Endothelial cell of umbilical vein (primary cell): ENCODE measurements at regions not wholly inside any gene's neighbourhood (a gene's known extent, or its start where the extent isn't known, plus 50 kb on each side); places are given as distances from the start of the nearest gene placed in this dataset.

ENCODE experiments used
- BruUV-seq: library from RNA; stranded (reverse); fragments of 400-500 nt; replicated peaks from 2 replicates; lab custom pipeline; 2021; lab: Mats Ljungman, UMichigan
- CTCF ChIA-PET: fragments of 300-600, 350-600 bp; sonication (Branson Sonifier 250); formaldehyde crosslinking; loops from one replicate; lab custom pipeline; 2021; ENCODE audit warnings: antibody characterized with exemption, inconsistent platforms; lab: Charles Lee
- POLR2A ChIA-PET: fragments of 300-600, 350-600 bp; sonication (Branson Sonifier 250); formaldehyde crosslinking; loops from one replicate; lab custom pipeline; 2021; ENCODE audit warnings: antibody characterized with exemption, inconsistent platforms; lab: Charles Lee
- DNase-seq: peaks from one replicate; pipeline ENCODE4 v3.0.0-alpha.2; 2011; ENCODE audit warnings: low read depth, low spot score
- FAIRE-seq: peaks from 2 replicates; lab custom pipeline; 2011; peaks lifted over from hg19 to GRCh38; lab: Jason Lieb, UNC
- H2AFZ ChIP-seq: 2 replicates; pipeline ENCODE4 v1.6.0; 2012; ENCODE audit warnings: low read depth, low read length, control low read depth, inconsistent platforms
- H3K27ac ChIP-seq: 2 replicates; pipeline ENCODE4 v1.5.1; 2011; ENCODE audit warnings: low read depth, mild to moderate bottlenecking, control low read depth, low read length, moderate library complexity; ENCODE audit not compliant: insufficient read depth
- H3K27me3 ChIP-seq, 2 experiments: 2 replicates each; pipeline versions ENCODE4 v1.6.0 to v1.6.1; 2011; ENCODE audit warnings: low read length in 2 of 2, mixed read lengths in 1 of 2; ENCODE audit not compliant: control insufficient read depth in 2 of 2, insufficient read depth in 2 of 2
- H3K36me3 ChIP-seq, 2 experiments: 2 replicates in 1 of 2; 3 replicates in 1 of 2; pipeline ENCODE4 v1.5.1; 2011; ENCODE audit warnings: low read length in 2 of 2, mild to moderate bottlenecking in 1 of 2, moderate library complexity in 1 of 2; ENCODE audit not compliant: control insufficient read depth in 2 of 2, insufficient read depth in 2 of 2; ENCODE audit errors: extremely low read depth in 1 of 2
- H3K4me1 ChIP-seq: 3 replicates; pipeline ENCODE4 v1.5.1; 2011; ENCODE audit warnings: mild to moderate bottlenecking, low read length; ENCODE audit not compliant: control insufficient read depth, insufficient read depth; ENCODE audit errors: extremely low read depth
- H3K4me2 ChIP-seq: 2 replicates; pipeline ENCODE4 v1.6.1; 2011; ENCODE audit warnings: low read length, control low read depth, mixed read lengths; ENCODE audit not compliant: insufficient read depth
- H3K4me3 ChIP-seq, 3 experiments: fragments of 200-600 bp in 1 of 3; sonication (generic), shearing (Covaris generic) in 1 of 3; replicated peaks in 1 of 3; 2 replicates each; pipeline ENCODE4 v1.5.1; 2011 to 2016; ENCODE audit warnings: control low read depth in 3 of 3, low read length in 3 of 3, mild to moderate bottlenecking in 2 of 3, inconsistent platforms in 1 of 3, low read depth in 1 of 3, moderate library complexity in 1 of 3; ENCODE audit not compliant: insufficient read depth in 1 of 3
- H3K79me2 ChIP-seq: 2 replicates; pipeline ENCODE4 v1.6.0; 2012; ENCODE audit warnings: low read length, inconsistent platforms; ENCODE audit not compliant: control insufficient read depth, insufficient read depth
- H3K9ac ChIP-seq: replicated peaks from 2 replicates; pipeline ENCODE3; 2011; ENCODE audit warnings: low read length, control low read depth; ENCODE audit not compliant: insufficient read depth; ENCODE audit errors: extremely low read depth
- H3K9me1 ChIP-seq: replicated peaks from 3 replicates; pipeline ENCODE4 v1.6.0; 2011; ENCODE audit warnings: mild to moderate bottlenecking, low read length; ENCODE audit not compliant: control insufficient read depth, insufficient read depth; ENCODE audit errors: extremely low read depth
- H3K9me3 ChIP-seq: replicated peaks from 2 replicates; pipeline ENCODE4 v1.5.1; 2012; ENCODE audit warnings: low read length, inconsistent platforms; ENCODE audit not compliant: control insufficient read depth, insufficient read depth
- H4K20me1 ChIP-seq: replicated peaks from 2 replicates; pipeline ENCODE3; 2011; ENCODE audit warnings: mild to moderate bottlenecking, low read length; ENCODE audit not compliant: control insufficient read depth, insufficient read depth; ENCODE audit errors: extremely low read depth
- CTCF ChIP-seq, 2 donors: IDR thresholded peaks; 1 replicate in 1 of 2; 2 replicates in 1 of 2; pipeline ENCODE4 v1.5.1; 2011; ENCODE audit warnings: low read length in 2 of 2, mild to moderate bottlenecking in 2 of 2, moderate library complexity in 2 of 2, control low read depth in 1 of 2, inconsistent platforms in 1 of 2, low read depth in 1 of 2; ENCODE audit not compliant: insufficient read depth in 1 of 2; ENCODE audit errors: extremely low read depth in 1 of 2
- EZH2 ChIP-seq: IDR thresholded peaks from 2 replicates; pipeline ENCODE4 v1.6.1; 2012; ENCODE audit warnings: borderline replicate concordance, low read depth, mild to moderate bottlenecking, moderate library complexity, low read length, inconsistent platforms; ENCODE audit not compliant: severe bottlenecking
- GATA2 ChIP-seq: IDR thresholded peaks from 2 replicates; pipeline ENCODE4 v1.7.0; 2011; ENCODE audit warnings: low read depth, mild to moderate bottlenecking, moderate library complexity, mixed read lengths, low read length; ENCODE audit not compliant: insufficient read length, insufficient read depth
- JUN ChIP-seq: IDR thresholded peaks from 2 replicates; pipeline ENCODE4 v1.6.1; 2011; ENCODE audit warnings: borderline replicate concordance, low read depth; ENCODE audit not compliant: insufficient read length, insufficient read depth
- MAX ChIP-seq: IDR thresholded peaks from 2 replicates; pipeline ENCODE4 v1.6.1; 2011; ENCODE audit not compliant: insufficient read depth, insufficient read length
- MYC ChIP-seq: IDR thresholded peaks from one replicate; pipeline ENCODE4 v1.6.1; 2011; ENCODE audit warnings: mild to moderate bottlenecking, low read depth, low read length
- POLR2A ChIP-seq: IDR thresholded peaks from 2 replicates; pipeline ENCODE4 v1.6.1; 2012; ENCODE audit warnings: low read depth, mild to moderate bottlenecking, control low read depth, low read length
- dilution Hi-C: fragments of 300-500 bp; cut with MboI; formaldehyde crosslinking; loops from one replicate; pipeline ENCODE4 v1.15.0; 2019; ENCODE audit warnings: low sequenced_read_pairs; ENCODE audit not compliant: extremely low pct_ligation_motif_present
- intact Hi-C: fragments of 100-400 bp; cut with micrococcal nuclease; formaldehyde crosslinking; loops from one replicate; pipeline ENCODE4 v1.10.0; 2022

- BruUV-seq = no TSS peak
- Histone ChIP-seq H3K9me3 (no peaks in the 10 kb centered on the region), H3K27ac (no peak overlapping the region), H3K4me2 (no peak overlapping the region), H3K4me1 (no peaks in the 10 kb centered on the region), H3K36me3 (no peaks in the 10 kb centered on the region), H3K4me3 (no peak overlapping the region), H2AFZ (no peak overlapping the region), H3K27me3 (no peaks in the 10 kb centered on the region), H3K9me1 (no peaks in the 10 kb centered on the region), H3K79me2 (no peaks in the 10 kb centered on the region), H4K20me1 (no peaks in the 10 kb centered on the region), H3K9ac (no peak overlapping the region)
- ChIA-PET POLR2A (no interaction called here), CTCF (no interaction called here)
- FAIRE-seq (no peak), DNase-seq (no peak)
- no peak for TF ChIP-seq EZH2
- intact Hi-C loops (no loop called here), dilution Hi-C loops (no loop called here)
Measured at GRCh38 chr7:17549406-17549805, 251.0 kb downstream of the AHR start.

- ChIA-PET CTCF (no interaction called here), POLR2A (no interaction called here)
- no peak for DNase-seq
- Histone ChIP-seq H3K36me3 (no peaks in the 10 kb centered on the region), H3K9ac (no peak overlapping the region), H3K4me1 (no peaks in the 10 kb centered on the region), H3K27me3 (no peaks in the 10 kb centered on the region), H3K4me2 (no peak overlapping the region), H3K79me2 (no peaks in the 10 kb centered on the region), H3K4me3 (no peak overlapping the region), H3K9me3 (no peaks in the 10 kb centered on the region), H3K27ac (no peak overlapping the region), H3K9me1 (no peaks in the 10 kb centered on the region), H4K20me1 (no peaks in the 10 kb centered on the region), H2AFZ (no peak overlapping the region)
- TF ChIP-seq CTCF (IDR thresholded peaks at IDR 0.05; ENCODE audit: extremely low read depth in 1 of 2, insufficient read depth in 1 of 2, low read depth in 1 of 2, low read length in 2 of 2) (no peak), EZH2 (no peak), POLR2A (no peak), JUN (no peak), MYC (no peak), MAX (no peak), GATA2 (no peak)
- FAIRE-seq = no peak
- no TSS peak for BruUV-seq
- dilution Hi-C loops = no loop called here
- intact Hi-C loops = no loop called here
Measured at GRCh38 chr7:17552373-17552772, 253.9 kb downstream of the AHR start.
